HG03139 (cell line): ENCODE measurements at regions not wholly inside any gene's neighbourhood (a gene's known extent, or its start where the extent isn't known, plus 50 kb on each side); places are given as distances from the start of the nearest gene placed in this dataset.

Source experiments
- ATAC-seq: cut with Tn5 transposase; IDR thresholded peaks from one replicate; pipeline ENCODE4 v1.9.1; 2021; ENCODE audit not compliant: unreplicated experiment

GRCh38 chr6:168979254-168979653, 274.4 kb downstream of the THBS2 start:
- no peak for ATAC-seq

GRCh38 chr6:168972128-168972527, 281.5 kb downstream of the THBS2 start:
- ATAC-seq = no peak

- ATAC-seq = no peak
Observed at GRCh38 chr6:168971549-168971948, 282.1 kb downstream of the THBS2 start.

GRCh38 chr6:168968801-168969200, 284.8 kb downstream of the THBS2 start:
- ATAC-seq = no peak

- ATAC-seq = no peak
Observed at GRCh38 chr6:168968228-168968627, 285.4 kb downstream of the THBS2 start.

GRCh38 chr6:168967281-168967925, 286.2 kb downstream of the THBS2 start:
- no peak for ATAC-seq

GRCh38 chr6:168964138-168964835, 289.4 kb downstream of the THBS2 start:
- ATAC-seq = no peak

GRCh38 chr6:168962886-168963285, 290.8 kb downstream of the THBS2 start:
- no peak for ATAC-seq

GRCh38 chr6:168961264-168961656, 292.4 kb downstream of the THBS2 start:
- ATAC-seq = no peak

GRCh38 chr6:168960551-168961263, 292.9 kb downstream of the THBS2 start:
- ATAC-seq = no peak

GRCh38 chr6:168959696-168960095, 293.9 kb downstream of the THBS2 start:
- ATAC-seq = no peak

- ATAC-seq = no peak
Observed at GRCh38 chr6:168956884-168957730, 296.5 kb downstream of the THBS2 start.

- ATAC-seq = no peak
Observed at GRCh38 chr6:168956141-168956838, 297.4 kb downstream of the THBS2 start.

GRCh38 chr6:168953461-168953860, 300.2 kb downstream of the THBS2 start:
- no peak for ATAC-seq

- no peak for ATAC-seq
Observed at GRCh38 chr6:168951217-168951616, 302.4 kb downstream of the THBS2 start.

GRCh38 chr6:168950858-168951214, 302.8 kb downstream of the THBS2 start:
- ATAC-seq = no peak

- ATAC-seq = no peak
Observed at GRCh38 chr6:168949981-168950857, 303.4 kb downstream of the THBS2 start.

GRCh38 chr6:168948990-168949531, 304.6 kb downstream of the THBS2 start:
- ATAC-seq = no peak

GRCh38 chr6:168948002-168948401, 305.6 kb downstream of the THBS2 start:
- no peak for ATAC-seq
